HCT116 (cell line): ENCODE measurements at regions not wholly inside any gene's neighbourhood (a gene's known extent, or its start where the extent isn't known, plus 50 kb on each side); places are given as distances from the start of the nearest gene placed in this dataset.

ENCODE experiments used
- ATAC-seq: fragments of 200-7000 bp; cut with Tn5 transposase; 2 replicates; pipeline ENCODE4 v1.9.1; 2020; ENCODE audit warnings: mild to moderate bottlenecking, moderate library complexity
- BruUV-seq: library from RNA; stranded (reverse); fragments of 400-500 nt; replicated peaks from 2 replicates; lab custom pipeline; 2021; lab: Mats Ljungman, UMichigan
- CTCF ChIA-PET: fragments of 300-600 bp; sonication (Branson Sonifier 250); formaldehyde crosslinking; loops from one replicate; lab custom pipeline; 2021; ENCODE audit warnings: antibody characterized with exemption; lab: Charles Lee
- POLR2A ChIA-PET: fragments of 300-600, 350-600 bp; sonication (Branson Sonifier 250); formaldehyde crosslinking; loops from one replicate; lab custom pipeline; 2021; ENCODE audit warnings: antibody characterized with exemption; lab: Charles Lee
- RAD21 ChIA-PET, 2 experiments: fragments of 300-600 bp; sonication (Branson Sonifier 250); formaldehyde crosslinking; loops; one replicate each; lab custom pipeline; 2023; ENCODE audit warnings: low total read pairs in 2 of 2; ENCODE audit not compliant: uncharacterized antibody in 2 of 2, unreplicated experiment in 2 of 2, low non-redundant PET in 1 of 2; lab: Charles Lee
- DNase-seq: peaks from one replicate; pipeline ENCODE4 v3.0.0-alpha.2; 2010; ENCODE audit warnings: low read depth, low spot score
- H2AFZ ChIP-seq: fragments of 200-600 bp; shearing (Covaris generic), sonication (generic); 2 replicates; pipeline ENCODE4 v1.6.1; 2017; ENCODE audit warnings: low read depth, mixed run types, mixed read lengths, antibody characterized with exemption, low read length; ENCODE audit not compliant: poor library complexity, severe bottlenecking
- H3K27ac ChIP-seq: 2 replicates; pipeline ENCODE4 v1.5.1; 2012; ENCODE audit warnings: low read depth, low read length
- H3K27me3 ChIP-seq: fragments of 200-600 bp; sonication (generic); 2 replicates; pipeline ENCODE4 v1.6.1; 2016; ENCODE audit warnings: mixed run types, low read length, mixed read lengths; ENCODE audit not compliant: insufficient read depth
- H3K36me3 ChIP-seq, 2 experiments: fragments of 200-500 bp in 1 of 2; fragments of 200-600 bp in 1 of 2; sonication (Bioruptor generic) in 1 of 2; sonication (generic) in 1 of 2; 2 replicates each; pipeline versions ENCODE4 v1.5.1 to v1.6.1; 2014 to 2016; ENCODE audit warnings: low read length in 2 of 2, inconsistent platforms in 1 of 2, mixed read lengths in 1 of 2, mixed run types in 1 of 2; ENCODE audit not compliant: insufficient read depth in 2 of 2, control insufficient read depth in 1 of 2
- H3K4me1 ChIP-seq, 2 experiments: fragments of 200-600 bp in 1 of 2; sonication (generic) in 1 of 2; 2 replicates each; pipeline versions ENCODE4 v1.5.1 to v1.6.1; 2012 to 2017; ENCODE audit warnings: low read length in 2 of 2, inconsistent platforms in 1 of 2, mild to moderate bottlenecking in 1 of 2, mixed read lengths in 1 of 2, mixed run types in 1 of 2, moderate library complexity in 1 of 2; ENCODE audit not compliant: insufficient read depth in 2 of 2, control insufficient read depth in 1 of 2
- H3K4me2 ChIP-seq: fragments of 200-600 bp; sonication (generic); 2 replicates; pipeline ENCODE4 v1.6.1; 2017; ENCODE audit warnings: mixed run types, low read length, mixed read lengths
- H3K4me3 ChIP-seq, 2 experiments: fragments of 200-600 bp in 1 of 2; sonication (generic) in 1 of 2; replicated peaks in 1 of 2; 2 replicates each; pipeline ENCODE4 v1.5.1; 2011 to 2016; ENCODE audit warnings: low read length in 2 of 2, control low read depth in 1 of 2, low read depth in 1 of 2, mild to moderate bottlenecking in 1 of 2, mixed read lengths in 1 of 2, mixed run types in 1 of 2
- H3K79me2 ChIP-seq: fragments of 200-600 bp; sonication (generic); 2 replicates; pipeline ENCODE4 v1.6.1; 2017; ENCODE audit warnings: mild to moderate bottlenecking, mixed run types, low read length, moderate library complexity, mixed read lengths; ENCODE audit not compliant: insufficient read depth
- H3K9ac ChIP-seq: fragments of 200-600 bp; sonication (generic); 2 replicates; pipeline ENCODE4 v1.6.1; 2016; ENCODE audit warnings: low read length, mixed read lengths
- H3K9me2 ChIP-seq: fragments of 200-600 bp; sonication (generic), shearing (Covaris generic); 2 replicates; pipeline ENCODE4 v1.6.1; 2017; ENCODE audit warnings: mixed run types, mild to moderate bottlenecking, moderate library complexity; ENCODE audit not compliant: insufficient read depth
- H3K9me3 ChIP-seq, 2 experiments: fragments of 200-500 bp in 1 of 2; fragments of 200-600 bp in 1 of 2; sonication (Bioruptor generic) in 1 of 2; sonication (generic) in 1 of 2; 2 replicates each; pipeline ENCODE4 v1.6.1; 2014 to 2017; ENCODE audit warnings: low read length in 2 of 2, mixed read lengths in 2 of 2, inconsistent platforms in 1 of 2, low read depth in 1 of 2, mild to moderate bottlenecking in 1 of 2, mixed run types in 1 of 2, moderate library complexity in 1 of 2; ENCODE audit not compliant: control insufficient read depth in 1 of 2, insufficient read depth in 1 of 2
- H4K20me1 ChIP-seq: fragments of 200-600 bp; sonication (generic), shearing (Covaris generic); 2 replicates; pipeline ENCODE4 v1.6.1; 2017; ENCODE audit warnings: mixed run types, mild to moderate bottlenecking, moderate library complexity; ENCODE audit not compliant: insufficient read depth
- CBX3 ChIP-seq: IDR thresholded peaks from 2 replicates; pipeline ENCODE4 v1.6.1; 2012; ENCODE audit warnings: low read depth
- EGR1 ChIP-seq: IDR thresholded peaks from 2 replicates; pipeline ENCODE4 v1.6.1; 2012; ENCODE audit warnings: low read depth
- FOSL1 ChIP-seq: IDR thresholded peaks from 2 replicates; pipeline ENCODE4 v1.6.1; 2012; ENCODE audit warnings: low read depth
- JUND ChIP-seq: IDR thresholded peaks from 2 replicates; pipeline ENCODE4 v1.6.1; 2012
- RAD21 ChIP-seq: IDR thresholded peaks from 2 replicates; pipeline ENCODE4 v1.6.1; 2012; ENCODE audit warnings: low read depth, mild to moderate bottlenecking
- TCF7L2 ChIP-seq: IDR thresholded peaks from 2 replicates; pipeline ENCODE4 v1.7.0; 2011; ENCODE audit warnings: borderline replicate concordance, inconsistent platforms; ENCODE audit not compliant: insufficient read depth, insufficient read length; ENCODE audit errors: extremely low read depth
- YY1 ChIP-seq: IDR thresholded peaks from 2 replicates; pipeline ENCODE4 v1.6.1; 2011; ENCODE audit warnings: low read length, low read depth, moderate library complexity, mild to moderate bottlenecking; ENCODE audit not compliant: insufficient replicate concordance; ENCODE audit errors: extremely low read depth
- ZNF274 ChIP-seq: fragments of 200-500 bp; sonication (Bioruptor generic); IDR thresholded peaks from 2 replicates; pipeline ENCODE4 v1.6.1; 2014; ENCODE audit warnings: mild to moderate bottlenecking, low read depth, low read length, inconsistent platforms
- intact Hi-C: fragments of 100-400 bp; cut with micrococcal nuclease; formaldehyde crosslinking; loops from 2 replicates; pipeline ENCODE4 v1.10.0; 2022
- TF ChIP-seq, protein P1 (sequence below): IDR thresholded peaks from 2 replicates; pipeline ENCODE4 v1.6.1; 2012
- TF ChIP-seq, protein P2 (sequence below): IDR thresholded peaks from 2 replicates; pipeline ENCODE4 v1.6.1; 2012; ENCODE audit warnings: low read depth

DNA sequence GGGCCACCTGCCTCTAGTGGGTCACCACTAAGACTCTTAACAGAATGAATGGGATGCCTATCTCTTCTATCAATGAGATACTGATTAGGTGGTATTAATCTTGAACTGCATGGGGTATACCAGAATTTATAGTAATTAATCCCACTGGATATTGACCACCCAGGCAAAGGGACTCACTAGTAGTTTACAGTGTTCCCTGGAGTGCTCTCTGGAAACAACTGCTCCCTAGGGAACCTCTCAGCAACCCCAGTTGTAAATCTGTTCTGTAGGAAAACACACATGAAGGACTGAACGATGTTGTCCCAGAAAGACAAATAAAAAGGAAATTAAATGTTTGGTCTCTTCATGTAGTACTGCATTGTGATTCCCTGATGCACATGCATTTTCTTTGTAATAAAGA is 430.5 kb downstream of the HLX start:
- ATAC-seq, result no peak
- H3K27me3 ChIP-seq, result no peaks in the 10 kb centered on the region
- no peaks in the 10 kb centered on the region for H3K9me3 ChIP-seq
- H3K9me2 ChIP-seq, result no peaks in the 10 kb centered on the region
- BruUV-seq, result no TSS peak
- ChIA-PET POLR2A (no interaction called here), CTCF (no interaction called here), RAD21 (no interaction called here)
- no peaks in the 10 kb centered on the region for H3K36me3 ChIP-seq
- no peak for TF ChIP-seq JUND
- TF ChIP-seq RAD21, result no peak
- TF ChIP-seq, protein P1, sequence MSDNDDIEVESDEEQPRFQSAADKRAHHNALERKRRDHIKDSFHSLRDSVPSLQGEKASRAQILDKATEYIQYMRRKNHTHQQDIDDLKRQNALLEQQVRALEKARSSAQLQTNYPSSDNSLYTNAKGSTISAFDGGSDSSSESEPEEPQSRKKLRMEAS, result no peak
- no peak for TF ChIP-seq YY1
- no peak for TF ChIP-seq TCF7L2
- no peak for TF ChIP-seq EGR1
- no peak overlapping the region for H3K27ac ChIP-seq
- H3K79me2 ChIP-seq, result no peaks in the 10 kb centered on the region
- H4K20me1 ChIP-seq, result no peaks in the 10 kb centered on the region
- no peaks in the 10 kb centered on the region for H3K4me1 ChIP-seq
- H3K4me3 ChIP-seq, result no peak overlapping the region
- intact Hi-C loops, result loop anchor here (1.0 kb wide), 1 partner anchor 35 kb away; no protein-coding TSS in a partner anchor
- no peak overlapping the region for H2AFZ ChIP-seq
- H3K9ac ChIP-seq, result no peak overlapping the region
- DNase-seq, result no peak
- no peak overlapping the region for H3K4me2 ChIP-seq

DNA sequence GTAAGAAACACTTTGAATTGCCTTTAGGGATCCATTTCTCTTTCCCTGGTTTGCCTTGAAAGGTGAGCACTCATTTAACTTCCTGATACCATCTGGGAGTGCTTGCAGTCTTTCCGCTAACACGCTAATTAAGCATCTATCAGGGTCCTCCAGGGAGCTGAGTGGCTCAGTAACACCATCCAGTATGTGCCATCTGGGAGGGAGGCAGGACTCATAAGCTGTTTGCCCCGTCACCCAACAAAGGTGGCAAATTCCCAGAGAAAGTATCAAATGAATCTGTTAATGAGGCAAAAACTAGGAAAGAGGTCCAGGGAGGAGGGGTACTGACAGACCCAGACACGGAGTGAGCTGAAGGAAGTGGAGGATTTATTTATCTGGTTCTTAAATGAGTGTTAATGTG is 430.9 kb downstream of the HLX start:
- TF ChIP-seq FOSL1 (no peak), ZNF274 (no peak), CBX3 (no peak), RAD21 (no peak)
- TF ChIP-seq, protein P2, sequence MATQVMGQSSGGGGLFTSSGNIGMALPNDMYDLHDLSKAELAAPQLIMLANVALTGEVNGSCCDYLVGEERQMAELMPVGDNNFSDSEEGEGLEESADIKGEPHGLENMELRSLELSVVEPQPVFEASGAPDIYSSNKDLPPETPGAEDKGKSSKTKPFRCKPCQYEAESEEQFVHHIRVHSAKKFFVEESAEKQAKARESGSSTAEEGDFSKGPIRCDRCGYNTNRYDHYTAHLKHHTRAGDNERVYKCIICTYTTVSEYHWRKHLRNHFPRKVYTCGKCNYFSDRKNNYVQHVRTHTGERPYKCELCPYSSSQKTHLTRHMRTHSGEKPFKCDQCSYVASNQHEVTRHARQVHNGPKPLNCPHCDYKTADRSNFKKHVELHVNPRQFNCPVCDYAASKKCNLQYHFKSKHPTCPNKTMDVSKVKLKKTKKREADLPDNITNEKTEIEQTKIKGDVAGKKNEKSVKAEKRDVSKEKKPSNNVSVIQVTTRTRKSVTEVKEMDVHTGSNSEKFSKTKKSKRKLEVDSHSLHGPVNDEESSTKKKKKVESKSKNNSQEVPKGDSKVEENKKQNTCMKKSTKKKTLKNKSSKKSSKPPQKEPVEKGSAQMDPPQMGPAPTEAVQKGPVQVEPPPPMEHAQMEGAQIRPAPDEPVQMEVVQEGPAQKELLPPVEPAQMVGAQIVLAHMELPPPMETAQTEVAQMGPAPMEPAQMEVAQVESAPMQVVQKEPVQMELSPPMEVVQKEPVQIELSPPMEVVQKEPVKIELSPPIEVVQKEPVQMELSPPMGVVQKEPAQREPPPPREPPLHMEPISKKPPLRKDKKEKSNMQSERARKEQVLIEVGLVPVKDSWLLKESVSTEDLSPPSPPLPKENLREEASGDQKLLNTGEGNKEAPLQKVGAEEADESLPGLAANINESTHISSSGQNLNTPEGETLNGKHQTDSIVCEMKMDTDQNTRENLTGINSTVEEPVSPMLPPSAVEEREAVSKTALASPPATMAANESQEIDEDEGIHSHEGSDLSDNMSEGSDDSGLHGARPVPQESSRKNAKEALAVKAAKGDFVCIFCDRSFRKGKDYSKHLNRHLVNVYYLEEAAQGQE, result no peak
- Histone ChIP-seq H3K4me3 (no peak overlapping the region), H3K79me2 (no peaks in the 10 kb centered on the region), H3K4me1 (no peaks in the 10 kb centered on the region), H3K9me2 (no peaks in the 10 kb centered on the region), H3K36me3 (no peaks in the 10 kb centered on the region), H3K9me3 (no peaks in the 10 kb centered on the region), H2AFZ (no peak overlapping the region), H3K27me3 (no peaks in the 10 kb centered on the region), H3K9ac (no peak overlapping the region), H3K27ac (no peak overlapping the region), H3K4me2 (no peak overlapping the region), H4K20me1 (no peaks in the 10 kb centered on the region)
- DNase-seq (no peak), ATAC-seq (no peak)
- POLR2A ChIA-PET, result no interaction called here
- intact Hi-C loops, result no loop called here
- CTCF ChIA-PET, result no interaction called here
- RAD21 ChIA-PET, result no interaction called here
- BruUV-seq, result no TSS peak
